Hematopoietic multipotent progenitor cell treated with erythropoietin and hydrocortisone succinate and interleukin-3 and kit ligand, for 6 days (in vitro differentiated cells): ENCODE measurements at regions not wholly inside any gene's neighbourhood (a gene's known extent, or its start where the extent isn't known, plus 50 kb on each side); places are given as distances from the start of the nearest gene placed in this dataset.
A peak's percentile ranks its signal among the peaks of the same experiment; 100 is the strongest.
"Not testable (repeated sequence)": the region's sequence is repeated elsewhere in the genome, so short reads cannot be mapped to it uniquely, and the experiment has no call there.

ENCODE experiments used
- DNase-seq: peaks from one replicate; pipeline ENCODE4 v3.0.0-alpha.2; 2015

GRCh38 chr5:168089201-168089887, 202.1 kb upstream of the WWC1 start:
- no peak for DNase-seq

GRCh38 chr5:168092209-168093185, 198.9 kb upstream of the WWC1 start:
- no peak for DNase-seq

GRCh38 chr5:168093200-168093910, 198.1 kb upstream of the WWC1 start:
- DNase-seq = no peak

GRCh38 chr5:168096525-168096924, 194.9 kb upstream of the WWC1 start:
- no peak for DNase-seq

GRCh38 chr5:168097876-168098653, 193.4 kb upstream of the WWC1 start:
- no peak for DNase-seq

- DNase-seq = no peak
These were observed 190.1 kb upstream of the WWC1 start for GRCh38 chr5:168101352-168101751.

- not testable (repeated sequence) for DNase-seq
These were observed 188.4 kb upstream of the WWC1 start for GRCh38 chr5:168103018-168103417.

GRCh38 chr5:168104350-168104749, 187.1 kb upstream of the WWC1 start:
- DNase-seq = no peak

- DNase-seq = peak; percentile 19
These were observed 186.5 kb upstream of the WWC1 start for GRCh38 chr5:168104811-168105481.

GRCh38 chr5:168106008-168106761, 185.3 kb upstream of the WWC1 start:
- no peak for DNase-seq

GRCh38 chr5:168109441-168109840, 182.0 kb upstream of the WWC1 start:
- DNase-seq = no peak

GRCh38 chr5:168110384-168110783, 181.1 kb upstream of the WWC1 start:
- no peak for DNase-seq

GRCh38 chr5:168110870-168111832, 180.3 kb upstream of the WWC1 start:
- DNase-seq = peak; percentile 2

- DNase-seq = peak; percentile 57
These were observed 176.9 kb upstream of the WWC1 start for GRCh38 chr5:168114444-168115017.

GRCh38 chr5:168117469-168117868, 174.0 kb upstream of the WWC1 start:
- DNase-seq = no peak

GRCh38 chr5:168118042-168118668, 173.3 kb upstream of the WWC1 start:
- DNase-seq = no peak

- no peak for DNase-seq
These were observed 170.9 kb upstream of the WWC1 start for GRCh38 chr5:168120401-168121137.

GRCh38 chr5:168121138-168121494, 170.3 kb upstream of the WWC1 start:
- DNase-seq = no peak
